ENCODE measurements at regions not wholly inside any gene's neighbourhood (a gene's known extent, or its start where the extent isn't known, plus 50 kb on each side); places are given as distances from the start of the nearest gene placed in this dataset.

DNA sequence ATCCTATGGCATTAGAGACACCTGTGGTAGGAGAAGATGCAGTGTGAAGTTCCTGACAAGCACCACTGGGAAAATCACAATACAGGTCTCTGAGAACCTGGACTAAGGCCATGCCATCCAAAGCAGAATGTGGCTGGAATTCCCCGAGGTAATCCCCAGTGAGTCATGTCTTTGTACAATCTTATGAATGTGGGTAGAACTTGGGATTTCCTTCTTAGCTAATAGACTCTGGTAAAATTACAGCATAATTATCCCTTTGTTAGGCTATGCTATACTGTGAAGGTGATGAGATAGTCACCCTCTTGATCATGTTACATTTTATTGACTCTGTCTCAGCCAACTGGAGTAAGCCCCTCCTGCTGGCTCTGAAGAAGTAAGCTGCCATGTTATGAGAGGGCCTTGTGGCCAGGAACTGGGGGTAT lies 224.3 kb upstream of the DCN start:
- TF ChIP-seq EZH2 (IDR thresholded peaks at IDR 0.05; ENCODE audit: borderline replicate concordance, low read depth, low read length, severe bottlenecking), result no peak
- TF ChIP-seq, protein P1, sequence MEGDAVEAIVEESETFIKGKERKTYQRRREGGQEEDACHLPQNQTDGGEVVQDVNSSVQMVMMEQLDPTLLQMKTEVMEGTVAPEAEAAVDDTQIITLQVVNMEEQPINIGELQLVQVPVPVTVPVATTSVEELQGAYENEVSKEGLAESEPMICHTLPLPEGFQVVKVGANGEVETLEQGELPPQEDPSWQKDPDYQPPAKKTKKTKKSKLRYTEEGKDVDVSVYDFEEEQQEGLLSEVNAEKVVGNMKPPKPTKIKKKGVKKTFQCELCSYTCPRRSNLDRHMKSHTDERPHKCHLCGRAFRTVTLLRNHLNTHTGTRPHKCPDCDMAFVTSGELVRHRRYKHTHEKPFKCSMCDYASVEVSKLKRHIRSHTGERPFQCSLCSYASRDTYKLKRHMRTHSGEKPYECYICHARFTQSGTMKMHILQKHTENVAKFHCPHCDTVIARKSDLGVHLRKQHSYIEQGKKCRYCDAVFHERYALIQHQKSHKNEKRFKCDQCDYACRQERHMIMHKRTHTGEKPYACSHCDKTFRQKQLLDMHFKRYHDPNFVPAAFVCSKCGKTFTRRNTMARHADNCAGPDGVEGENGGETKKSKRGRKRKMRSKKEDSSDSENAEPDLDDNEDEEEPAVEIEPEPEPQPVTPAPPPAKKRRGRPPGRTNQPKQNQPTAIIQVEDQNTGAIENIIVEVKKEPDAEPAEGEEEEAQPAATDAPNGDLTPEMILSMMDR (IDR thresholded peaks at IDR 0.05; ENCODE audit: borderline replicate concordance, extremely low read depth, low read length, poor library complexity, severe bottlenecking), result no peak
- Histone ChIP-seq H3K27ac (ENCODE audit: low read length) (no peak overlapping the region), H3K79me2 (ENCODE audit: insufficient read depth, low read length) (no peaks in the 10 kb centered on the region), H3K4me1 (ENCODE audit: insufficient read depth, low read length) (no peaks in the 10 kb centered on the region), H4K20me1 (ENCODE audit: insufficient read depth, low read length) (no peaks in the 10 kb centered on the region), H3K4me2 (ENCODE audit: insufficient read depth, low read length) (no peak overlapping the region), H3K36me3 (ENCODE audit: insufficient read depth, low read length) (no peaks in the 10 kb centered on the region), H3K9ac (ENCODE audit: low read depth, low read length) (no peak overlapping the region), H3K27me3 (ENCODE audit: insufficient read depth, low read length, poor library complexity) (no peaks in the 10 kb centered on the region), H3K4me3 (ENCODE audit: low read depth in 1 of 2, low read length in 2 of 2) (no peak overlapping the region), H2AFZ (ENCODE audit: low read depth, low read length) (no peak overlapping the region), H3K9me3 (ENCODE audit: insufficient read depth, low read length, severe bottlenecking) (no peaks in the 10 kb centered on the region)
- DNase-seq (no peak), ATAC-seq (ENCODE audit: insufficient read depth, low read depth) (no peak)

DNA sequence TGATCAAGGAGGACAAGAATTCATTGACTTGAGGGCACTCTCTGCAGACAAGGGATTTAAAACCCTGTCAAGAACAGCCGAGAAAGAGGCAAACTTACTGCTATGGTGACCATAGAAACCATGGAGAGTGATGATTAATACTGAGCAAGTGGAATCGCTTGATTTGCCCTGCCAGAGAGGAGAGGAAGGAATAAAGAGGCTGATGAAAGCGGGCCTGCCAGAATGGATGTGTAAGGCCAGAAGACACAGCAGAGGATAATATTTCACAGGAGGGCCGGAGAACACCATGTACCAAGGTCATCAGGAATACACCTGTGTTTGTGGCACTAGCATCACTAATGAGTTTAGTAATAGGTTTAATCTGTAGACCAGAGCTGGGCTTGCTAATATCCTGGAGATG lies 221.8 kb upstream of the DCN start:
- no peak for DNase-seq
- H3K27me3 ChIP-seq (ENCODE audit: insufficient read depth, low read length, poor library complexity), result no peaks in the 10 kb centered on the region
- no peak overlapping the region for H2AFZ ChIP-seq (ENCODE audit: low read depth, low read length)
- TF ChIP-seq, protein P1 (IDR thresholded peaks at IDR 0.05; ENCODE audit: borderline replicate concordance, extremely low read depth, low read length, poor library complexity, severe bottlenecking), result no peak
- no peak for TF ChIP-seq EZH2 (IDR thresholded peaks at IDR 0.05; ENCODE audit: borderline replicate concordance, low read depth, low read length, severe bottlenecking)
- no peak overlapping the region for H3K4me3 ChIP-seq (ENCODE audit: low read depth in 1 of 2, low read length in 2 of 2)
- no peak for ATAC-seq (ENCODE audit: insufficient read depth, low read depth)
- no peaks in the 10 kb centered on the region for H4K20me1 ChIP-seq (ENCODE audit: insufficient read depth, low read length)
- no peak overlapping the region for H3K9ac ChIP-seq (ENCODE audit: low read depth, low read length)
- no peak overlapping the region for H3K27ac ChIP-seq (ENCODE audit: low read length)
- no peak overlapping the region for H3K4me2 ChIP-seq (ENCODE audit: insufficient read depth, low read length)
- H3K9me3 ChIP-seq (ENCODE audit: insufficient read depth, low read length, severe bottlenecking), result no peaks in the 10 kb centered on the region
- no peaks in the 10 kb centered on the region for H3K79me2 ChIP-seq (ENCODE audit: insufficient read depth, low read length)
- no peaks in the 10 kb centered on the region for H3K4me1 ChIP-seq (ENCODE audit: insufficient read depth, low read length)
- no peaks in the 10 kb centered on the region for H3K36me3 ChIP-seq (ENCODE audit: insufficient read depth, low read length)

DNA sequence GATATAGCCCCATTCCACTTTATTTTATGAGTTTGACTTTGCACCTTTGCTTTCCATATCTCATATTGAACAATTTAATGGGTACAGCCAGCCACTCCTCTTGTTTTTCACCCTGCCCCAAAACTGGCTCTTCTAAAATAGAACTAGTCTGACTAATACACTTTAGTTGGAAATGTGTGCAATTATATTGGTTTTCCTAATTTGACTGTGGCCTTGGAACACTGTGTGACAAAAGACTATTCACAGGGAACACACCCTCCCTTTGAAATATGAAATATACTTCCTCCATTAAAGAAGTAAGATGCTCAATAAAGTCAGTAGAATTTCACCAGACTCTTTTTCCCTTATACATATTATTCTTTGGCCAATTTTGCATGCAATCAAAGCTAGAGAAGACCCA lies 218.6 kb upstream of the DCN start:
- no peak overlapping the region for H3K9ac ChIP-seq (ENCODE audit: low read depth, low read length)
- H3K79me2 ChIP-seq (ENCODE audit: insufficient read depth, low read length), result no peaks in the 10 kb centered on the region
- no peak overlapping the region for H2AFZ ChIP-seq (ENCODE audit: low read depth, low read length)
- no peaks in the 10 kb centered on the region for H3K9me3 ChIP-seq (ENCODE audit: insufficient read depth, low read length, severe bottlenecking)
- no peaks in the 10 kb centered on the region for H4K20me1 ChIP-seq (ENCODE audit: insufficient read depth, low read length)
- H3K4me2 ChIP-seq (ENCODE audit: insufficient read depth, low read length), result no peak overlapping the region
- H3K4me3 ChIP-seq (ENCODE audit: low read depth in 1 of 2, low read length in 2 of 2), result no peak overlapping the region
- TF ChIP-seq EZH2 (IDR thresholded peaks at IDR 0.05; ENCODE audit: borderline replicate concordance, low read depth, low read length, severe bottlenecking), result no peak
- TF ChIP-seq, protein P1 (IDR thresholded peaks at IDR 0.05; ENCODE audit: borderline replicate concordance, extremely low read depth, low read length, poor library complexity, severe bottlenecking), result no peak
- no peak for DNase-seq
- H3K27me3 ChIP-seq (ENCODE audit: insufficient read depth, low read length, poor library complexity), result no peaks in the 10 kb centered on the region
- H3K36me3 ChIP-seq (ENCODE audit: insufficient read depth, low read length), result no peaks in the 10 kb centered on the region
- no peak for ATAC-seq (ENCODE audit: insufficient read depth, low read depth)
- H3K27ac ChIP-seq (ENCODE audit: low read length), result no peak overlapping the region
- peaks cover 9% of the 10 kb centered on the region for H3K4me1 ChIP-seq (ENCODE audit: insufficient read depth, low read length)

DNA sequence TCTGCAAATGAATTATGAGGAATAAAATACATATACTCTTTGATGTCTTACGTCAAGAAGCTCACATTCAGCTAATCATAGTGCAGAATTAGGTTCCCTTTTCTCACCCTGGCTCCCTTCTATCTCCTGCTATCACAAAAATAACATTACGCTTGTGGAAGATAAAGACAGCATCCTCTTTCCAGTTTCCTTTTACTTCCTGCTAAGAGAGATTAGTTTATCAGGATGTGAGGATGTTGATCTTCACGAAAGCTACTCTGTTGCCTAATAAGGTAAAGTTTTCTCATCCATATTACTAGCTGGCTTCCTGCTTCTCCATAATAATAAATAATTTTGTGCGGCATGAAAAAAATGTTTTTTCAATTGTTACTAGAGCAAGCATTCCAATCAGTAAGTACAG lies 217.7 kb upstream of the DCN start:
- H3K4me1 ChIP-seq (ENCODE audit: insufficient read depth, low read length), result peaks cover 9% of the 10 kb centered on the region
- no peak overlapping the region for H2AFZ ChIP-seq (ENCODE audit: low read depth, low read length)
- DNase-seq (no peak), ATAC-seq (ENCODE audit: insufficient read depth, low read depth) (no peak)
- H3K4me2 ChIP-seq (ENCODE audit: insufficient read depth, low read length), result no peak overlapping the region
- no peaks in the 10 kb centered on the region for H3K9me3 ChIP-seq (ENCODE audit: insufficient read depth, low read length, severe bottlenecking)
- H3K27ac ChIP-seq (ENCODE audit: low read length), result no peak overlapping the region
- no peak overlapping the region for H3K9ac ChIP-seq (ENCODE audit: low read depth, low read length)
- no peak overlapping the region for H3K4me3 ChIP-seq (ENCODE audit: low read depth in 1 of 2, low read length in 2 of 2)
- H3K79me2 ChIP-seq (ENCODE audit: insufficient read depth, low read length), result no peaks in the 10 kb centered on the region
- TF ChIP-seq, protein P1 (IDR thresholded peaks at IDR 0.05; ENCODE audit: borderline replicate concordance, extremely low read depth, low read length, poor library complexity, severe bottlenecking), result no peak
- TF ChIP-seq EZH2 (IDR thresholded peaks at IDR 0.05; ENCODE audit: borderline replicate concordance, low read depth, low read length, severe bottlenecking), result no peak
- no peaks in the 10 kb centered on the region for H3K36me3 ChIP-seq (ENCODE audit: insufficient read depth, low read length)
- no peaks in the 10 kb centered on the region for H4K20me1 ChIP-seq (ENCODE audit: insufficient read depth, low read length)
- no peaks in the 10 kb centered on the region for H3K27me3 ChIP-seq (ENCODE audit: insufficient read depth, low read length, poor library complexity)
